8988T (cell line): ENCODE measurements at regions not wholly inside any gene's neighbourhood (a gene's known extent, or its start where the extent isn't known, plus 50 kb on each side); places are given as distances from the start of the nearest gene placed in this dataset.

ENCODE experiments used
- DNase-seq: peaks from one replicate; pipeline ENCODE4 v3.0.0; 2011

- DNase-seq: no peak
Measured at GRCh38 chr1:228850141-228851100, 115.1 kb downstream of the RHOU start.

- no peak for DNase-seq
Measured at GRCh38 chr1:228851193-228851592, 115.9 kb downstream of the RHOU start.

GRCh38 chr1:228851618-228852017 lies 116.3 kb downstream of the RHOU start:
- DNase-seq: no peak

- no peak for DNase-seq
Measured at GRCh38 chr1:228852024-228852423, 116.7 kb downstream of the RHOU start.

GRCh38 chr1:228852511-228853088 lies 117.3 kb downstream of the RHOU start:
- DNase-seq: no peak

- DNase-seq: no peak
Measured at GRCh38 chr1:228853191-228853590, 117.9 kb downstream of the RHOU start.

GRCh38 chr1:228853637-228854036 lies 118.4 kb downstream of the RHOU start:
- DNase-seq: no peak

GRCh38 chr1:228854907-228855306 lies 119.6 kb downstream of the RHOU start:
- DNase-seq: no peak

GRCh38 chr1:228857611-228858010 lies 122.3 kb downstream of the RHOU start:
- DNase-seq: no peak

- peak; percentile 72 for DNase-seq
Measured at GRCh38 chr1:228860911-228861831, 125.9 kb downstream of the RHOU start.

- DNase-seq: no peak
Measured at GRCh38 chr1:228861832-228862180, 126.5 kb downstream of the RHOU start.

- DNase-seq: no peak
Measured at GRCh38 chr1:228862542-228863505, 127.5 kb downstream of the RHOU start.

- DNase-seq: no peak
Measured at GRCh38 chr1:228863776-228864175, 128.5 kb downstream of the RHOU start.

GRCh38 chr1:228865627-228866330 lies 130.5 kb downstream of the RHOU start:
- no peak for DNase-seq

GRCh38 chr1:228866468-228866867 lies 131.2 kb downstream of the RHOU start:
- DNase-seq: no peak

- no peak for DNase-seq
Measured at GRCh38 chr1:228867108-228867950, 132.1 kb downstream of the RHOU start.

- DNase-seq: no peak
Measured at GRCh38 chr1:228867951-228868730, 132.9 kb downstream of the RHOU start.

- no peak for DNase-seq
Measured at GRCh38 chr1:228868731-228869024, 133.4 kb downstream of the RHOU start.

GRCh38 chr1:228869312-228869824 lies 134.1 kb downstream of the RHOU start:
- DNase-seq: no peak
